ENCODE measurements at regions not wholly inside any gene's neighbourhood (a gene's known extent, or its start where the extent isn't known, plus 50 kb on each side); places are given as distances from the start of the nearest gene placed in this dataset.

DNA sequence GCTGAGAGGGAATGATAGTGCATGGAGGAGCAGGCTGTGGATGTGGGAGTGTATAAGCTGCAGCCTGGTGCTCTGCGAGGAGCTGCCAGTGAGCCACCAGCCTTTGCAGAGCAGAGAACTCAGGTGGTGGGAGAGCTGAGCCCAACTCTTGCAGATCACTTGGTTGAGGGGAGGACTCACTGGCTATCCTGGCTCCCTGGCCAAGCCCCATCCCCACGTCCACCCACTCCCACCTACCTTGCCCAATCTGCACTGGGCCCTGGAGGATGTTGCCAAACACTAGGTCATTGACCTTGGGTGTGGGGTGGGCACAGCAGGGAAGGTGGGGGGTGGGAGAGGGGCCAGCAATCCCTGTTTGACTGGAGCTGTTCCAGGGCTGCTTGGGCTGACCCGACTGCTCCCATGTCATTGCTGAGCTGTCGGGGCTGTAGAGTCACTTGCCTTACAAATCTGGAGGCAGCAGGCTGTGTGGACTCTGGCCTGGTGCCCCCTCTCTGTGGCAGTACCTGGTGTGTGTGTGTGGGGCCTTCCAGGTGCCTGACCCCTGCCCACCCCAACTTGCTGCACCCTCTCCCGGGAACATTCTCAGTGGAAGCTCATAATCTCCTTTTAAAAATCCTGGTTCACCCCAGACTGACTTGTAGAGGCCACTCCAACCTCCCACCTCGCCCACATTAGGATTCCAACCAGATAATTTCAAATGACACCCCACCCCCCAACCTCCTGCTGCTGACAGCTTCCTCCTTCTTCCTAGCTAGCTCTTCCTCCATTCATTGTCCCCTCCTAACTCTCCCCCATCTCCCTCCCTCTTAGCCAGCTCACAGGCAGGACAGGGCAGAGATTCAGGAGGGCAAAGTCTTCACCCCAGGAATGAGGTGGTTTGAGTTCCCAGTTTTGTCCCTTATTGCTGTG, 162.3 kb downstream of the MRPL14 start:
- Mint-ChIP-seq H3K4me1 (no peaks in the 10 kb centered on the region), H3K36me3 (no peaks in the 10 kb centered on the region), H3K4me3 (no peak overlapping the region), H3K27ac (peak overlapping the region; percentile 76), H3K9me3 (no peaks in the 10 kb centered on the region), H3K27me3 (peaks cover 13% of the 10 kb centered on the region)
- DNase-seq (ENCODE audit: low spot score in 2 of 2) (no peak), ATAC-seq (ENCODE audit: low read depth) (no peak)

DNA sequence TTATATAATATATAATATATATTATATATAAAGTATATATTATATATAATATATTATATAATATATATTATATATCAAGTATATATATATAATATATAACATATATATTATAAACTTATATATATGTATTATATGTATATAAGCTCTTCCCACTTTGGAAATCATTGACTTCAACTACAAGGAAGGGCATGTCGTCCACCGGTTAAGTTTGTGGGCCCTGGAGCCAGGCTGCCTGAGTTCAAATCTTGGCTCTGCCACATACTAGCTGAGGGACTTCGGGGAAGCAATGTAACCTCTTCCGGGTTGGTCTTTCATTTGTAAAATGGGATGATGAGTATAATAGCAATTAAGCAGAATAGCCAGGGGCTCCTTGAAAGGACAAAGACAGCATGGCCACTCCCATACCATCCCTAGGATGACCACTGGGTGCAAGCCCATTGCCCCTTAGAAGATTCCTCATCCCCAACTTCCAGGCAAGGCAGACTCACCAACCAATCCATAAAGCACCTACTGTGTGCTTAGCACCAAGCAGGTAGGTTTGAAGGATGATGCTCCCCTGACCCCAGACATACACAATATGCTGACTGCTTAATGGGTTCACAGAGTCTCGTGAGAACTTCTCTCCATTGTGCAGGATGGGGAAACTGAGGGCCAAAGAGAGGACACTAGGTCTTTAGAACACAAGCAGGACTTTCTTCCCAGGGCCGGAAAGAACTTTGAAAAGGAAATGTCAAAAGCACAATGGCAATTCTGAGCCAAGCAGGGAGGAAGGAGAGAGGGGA, 163.2 kb downstream of the MRPL14 start:
- no peak for ATAC-seq (ENCODE audit: low read depth)

GRCh38 chr6:43963203-43963602, 164.0 kb downstream of the MRPL14 start:
- Mint-ChIP-seq H3K36me3 (no peaks in the 10 kb centered on the region), H3K27ac (no peak overlapping the region), H3K9me3 (no peaks in the 10 kb centered on the region), H3K4me1 (no peaks in the 10 kb centered on the region), H3K27me3 (peaks cover 11% of the 10 kb centered on the region), H3K4me3 (no peak overlapping the region)
- no peak for DNase-seq (ENCODE audit: low spot score in 2 of 2)
- ATAC-seq (ENCODE audit: low read depth), result no peak

More for the DNA sequence above, 163.2 kb downstream of the MRPL14 start:
- Mint-ChIP-seq H3K4me3 (no peak overlapping the region), H3K27ac (peak overlapping the region; percentile 76), H3K27me3 (peaks cover 13% of the 10 kb centered on the region), H3K4me1 (no peaks in the 10 kb centered on the region), H3K9me3 (no peaks in the 10 kb centered on the region), H3K36me3 (no peaks in the 10 kb centered on the region)
- no peak for DNase-seq (ENCODE audit: low spot score in 2 of 2)

GRCh38 chr6:43962458-43962857, 164.8 kb downstream of the MRPL14 start:
- DNase-seq (ENCODE audit: low spot score in 2 of 2) (no peak), ATAC-seq (ENCODE audit: low read depth) (no peak)
- Mint-ChIP-seq H3K4me3 (no peak overlapping the region), H3K9me3 (no peaks in the 10 kb centered on the region), H3K27me3 (peaks cover 12% of the 10 kb centered on the region), H3K4me1 (no peaks in the 10 kb centered on the region), H3K27ac (no peak overlapping the region), H3K36me3 (no peaks in the 10 kb centered on the region)

- Mint-ChIP-seq H3K27me3 (peaks cover 16% of the 10 kb centered on the region), H3K4me1 (no peaks in the 10 kb centered on the region), H3K9me3 (peaks cover 3% of the 10 kb centered on the region), H3K36me3 (peaks cover 3% of the 10 kb centered on the region), H3K4me3 (no peak overlapping the region), H3K27ac (no peak overlapping the region)
- DNase-seq (ENCODE audit: low spot score in 2 of 2) (no peak), ATAC-seq (ENCODE audit: low read depth) (no peak)
Observed at GRCh38 chr6:43957273-43957672, 170.0 kb downstream of the MRPL14 start.

- no peak overlapping the region for H3K4me3 Mint-ChIP-seq
- ATAC-seq (ENCODE audit: low read depth), result no peak
Observed at GRCh38 chr6:43956478-43956877, 170.8 kb downstream of the MRPL14 start.

GRCh38 chr6:43954311-43955131, 172.7 kb downstream of the MRPL14 start:
- peaks cover 13% of the 10 kb centered on the region for H3K27me3 Mint-ChIP-seq
- H3K4me1 Mint-ChIP-seq, result no peaks in the 10 kb centered on the region
- H3K36me3 Mint-ChIP-seq, result peaks cover 3% of the 10 kb centered on the region
- H3K9me3 Mint-ChIP-seq, result peaks cover 3% of the 10 kb centered on the region
- ATAC-seq (ENCODE audit: low read depth) (no peak), DNase-seq (ENCODE audit: low spot score in 2 of 2) (no peak)
- no peak overlapping the region for H3K27ac Mint-ChIP-seq
- H3K4me3 Mint-ChIP-seq, result no peak overlapping the region

More at GRCh38 chr6:43956478-43956877, 170.8 kb downstream of the MRPL14 start:
- peaks cover 3% of the 10 kb centered on the region for H3K9me3 Mint-ChIP-seq
- no peaks in the 10 kb centered on the region for H3K4me1 Mint-ChIP-seq
- H3K27ac Mint-ChIP-seq, result no peak overlapping the region
- DNase-seq (ENCODE audit: low spot score in 2 of 2), result no peak
- H3K36me3 Mint-ChIP-seq, result peaks cover 3% of the 10 kb centered on the region
- peaks cover 16% of the 10 kb centered on the region for H3K27me3 Mint-ChIP-seq

- Mint-ChIP-seq H3K27me3 (peaks cover 13% of the 10 kb centered on the region), H3K27ac (no peak overlapping the region), H3K9me3 (peaks cover 3% of the 10 kb centered on the region), H3K4me1 (no peaks in the 10 kb centered on the region), H3K36me3 (peaks cover 3% of the 10 kb centered on the region), H3K4me3 (no peak overlapping the region)
- no peak for DNase-seq (ENCODE audit: low spot score in 2 of 2)
- ATAC-seq (ENCODE audit: low read depth), result no peak
Observed at GRCh38 chr6:43953794-43954310, 173.4 kb downstream of the MRPL14 start.

DNA sequence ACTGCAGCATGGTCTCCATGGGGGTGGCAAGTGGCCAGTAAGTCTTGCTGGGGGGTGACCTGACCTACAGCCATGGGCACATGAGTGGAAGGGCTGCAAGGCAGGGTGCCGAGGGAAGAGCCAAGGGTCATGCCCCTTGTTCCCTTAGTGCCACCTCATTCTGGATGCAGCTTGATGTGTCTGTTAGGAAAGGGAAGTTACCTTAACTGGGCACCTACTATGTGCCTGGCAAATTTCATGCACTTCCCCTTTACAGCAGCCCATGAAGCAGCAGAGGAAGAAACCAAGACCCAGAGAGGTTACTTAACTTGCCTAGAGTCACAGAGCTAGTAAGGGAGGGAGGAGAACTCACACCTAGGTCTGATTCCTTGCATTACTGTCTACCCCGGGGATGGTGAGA, 174.0 kb downstream of the MRPL14 start:
- Mint-ChIP-seq H3K4me3 (no peak overlapping the region), H3K36me3 (peaks cover 3% of the 10 kb centered on the region)
- no peak for DNase-seq (ENCODE audit: low spot score in 2 of 2)

GRCh38 chr6:43952746-43953145, 174.5 kb downstream of the MRPL14 start:
- ATAC-seq (ENCODE audit: low read depth), result no peak
- H3K36me3 Mint-ChIP-seq, result peaks cover 3% of the 10 kb centered on the region
- DNase-seq (ENCODE audit: low spot score in 2 of 2), result no peak
- no peak overlapping the region for H3K27ac Mint-ChIP-seq
- no peaks in the 10 kb centered on the region for H3K4me1 Mint-ChIP-seq
- peaks cover 13% of the 10 kb centered on the region for H3K27me3 Mint-ChIP-seq
- no peak overlapping the region for H3K4me3 Mint-ChIP-seq
- H3K9me3 Mint-ChIP-seq, result peaks cover 3% of the 10 kb centered on the region

More for the DNA sequence above, 174.0 kb downstream of the MRPL14 start:
- H3K4me1 Mint-ChIP-seq, result no peaks in the 10 kb centered on the region
- peaks cover 3% of the 10 kb centered on the region for H3K9me3 Mint-ChIP-seq
- no peak for ATAC-seq (ENCODE audit: low read depth)
- H3K27ac Mint-ChIP-seq, result no peak overlapping the region
- peaks cover 13% of the 10 kb centered on the region for H3K27me3 Mint-ChIP-seq

GRCh38 chr6:43951756-43952675, 175.2 kb downstream of the MRPL14 start:
- Mint-ChIP-seq H3K36me3 (peaks cover 3% of the 10 kb centered on the region), H3K9me3 (peaks cover 4% of the 10 kb centered on the region), H3K4me3 (no peak overlapping the region), H3K27ac (no peak overlapping the region), H3K4me1 (no peaks in the 10 kb centered on the region), H3K27me3 (peaks cover 9% of the 10 kb centered on the region)
- DNase-seq (ENCODE audit: low spot score in 2 of 2), result no peak
- no peak for ATAC-seq (ENCODE audit: low read depth)

GRCh38 chr6:43951063-43951755, 176.0 kb downstream of the MRPL14 start:
- Mint-ChIP-seq H3K9me3 (peaks cover 7% of the 10 kb centered on the region), H3K36me3 (peaks cover 2% of the 10 kb centered on the region), H3K4me1 (no peaks in the 10 kb centered on the region), H3K27ac (no peak overlapping the region), H3K4me3 (no peak overlapping the region), H3K27me3 (peaks cover 8% of the 10 kb centered on the region)
- DNase-seq (ENCODE audit: low spot score in 2 of 2) (no peak), ATAC-seq (ENCODE audit: low read depth) (peak; percentile 45)

All from memory B cell (primary cell).